CD1c-positive myeloid dendritic cell (primary cell): ENCODE measurements at regions not wholly inside any gene's neighbourhood (a gene's known extent, or its start where the extent isn't known, plus 50 kb on each side); places are given as distances from the start of the nearest gene placed in this dataset.

Source experiments
- DNase-seq: peaks from one replicate; pipeline ENCODE4 v3.0.0-alpha.2; 2016; ENCODE audit errors: extremely low spot score

DNA sequence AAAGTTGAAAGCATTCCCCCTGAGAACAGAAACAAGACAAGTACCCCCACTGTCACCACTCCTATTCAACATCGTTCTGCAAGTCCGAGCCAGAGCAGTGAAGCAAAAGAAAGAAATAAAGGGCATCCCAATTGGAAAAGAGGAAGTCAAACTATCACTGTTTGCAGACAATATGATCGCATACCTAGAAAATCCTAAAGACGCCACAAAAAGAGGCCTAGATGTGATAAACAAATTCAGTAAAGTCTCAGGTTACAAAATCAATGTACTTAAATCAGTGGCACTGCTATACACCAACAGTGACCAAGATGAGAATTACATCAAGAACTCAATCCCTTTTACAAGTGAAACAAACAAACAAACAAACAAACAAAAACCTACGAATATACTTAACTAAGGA is 87.7 kb upstream of the COCH start:
- DNase-seq, result no peak

DNA sequence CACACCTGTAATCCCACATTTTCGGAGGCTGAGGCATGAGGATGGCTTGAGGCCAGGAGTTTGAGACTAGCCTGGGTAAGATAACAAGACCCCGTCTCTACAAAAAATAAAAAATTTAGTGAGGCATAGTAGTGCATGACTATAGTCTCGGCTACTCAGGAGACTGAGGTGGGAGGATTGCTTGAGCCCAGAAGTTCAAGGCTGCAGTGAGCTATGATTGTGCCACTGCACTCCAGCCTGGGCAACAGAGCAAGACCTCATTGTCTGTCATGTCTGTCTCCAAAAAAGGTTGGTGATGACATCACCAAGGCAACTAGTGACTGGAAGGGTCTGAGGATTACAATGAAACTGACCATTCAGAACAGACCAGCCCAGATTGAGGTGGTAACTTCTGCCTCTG is 83.5 kb upstream of the COCH start:
- no peak for DNase-seq

DNA sequence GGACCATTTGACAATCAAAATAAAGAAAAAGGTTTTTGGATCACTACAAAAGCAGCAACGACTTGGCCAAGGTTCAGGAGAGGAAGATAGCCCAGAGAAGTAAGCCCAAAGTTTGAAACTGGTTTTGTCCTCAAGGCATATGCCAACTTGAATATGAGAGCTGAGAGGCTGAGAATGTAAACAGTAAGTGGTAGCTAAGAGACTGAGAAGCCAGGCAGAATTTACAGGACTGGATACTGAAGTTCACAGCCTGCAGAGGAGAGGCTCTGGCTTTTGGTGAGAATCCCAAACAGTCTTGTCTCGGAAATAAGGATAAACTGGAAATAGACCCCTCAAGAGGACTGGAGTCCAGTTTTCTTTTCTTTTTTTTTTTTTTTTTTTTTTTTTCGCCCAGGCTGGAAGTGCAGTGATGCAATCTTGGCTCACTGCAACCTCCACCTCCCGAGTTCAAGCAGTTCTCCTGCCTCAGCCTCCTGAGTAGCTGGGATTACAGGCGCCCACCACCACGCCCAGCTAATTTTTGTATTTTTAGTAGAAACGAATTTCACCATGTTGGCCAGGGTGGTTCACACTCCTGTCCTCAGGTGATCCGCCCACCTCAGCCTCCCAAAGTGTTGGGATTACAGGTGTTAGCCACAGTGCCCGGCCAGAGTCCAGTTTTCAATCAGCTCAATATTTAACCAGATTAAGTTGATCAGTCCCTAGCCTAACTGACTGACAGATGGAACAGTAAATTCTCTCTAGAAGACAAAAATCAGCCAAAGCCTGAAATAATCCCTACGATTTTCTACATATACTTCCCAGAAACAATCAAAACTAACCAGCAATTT is 82.6 kb upstream of the COCH start:
- no peak for DNase-seq

DNA sequence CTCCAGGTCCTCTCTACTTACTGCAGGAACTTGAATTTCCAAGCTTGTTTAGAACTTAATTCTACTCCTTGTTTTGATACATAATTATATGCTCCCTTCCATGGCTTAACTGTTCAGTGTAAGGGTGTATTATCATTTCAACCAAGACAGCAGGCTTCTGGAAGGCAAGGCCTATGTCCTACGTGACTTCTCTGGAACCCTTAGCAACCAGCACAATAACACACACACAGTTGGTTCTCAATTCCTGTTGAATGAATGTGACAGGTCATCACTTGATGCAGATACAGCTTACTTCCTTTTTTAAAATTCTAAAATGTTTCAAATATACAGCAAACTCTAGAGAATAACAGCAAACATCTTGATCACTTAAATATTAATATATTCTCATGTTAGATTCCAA is 77.7 kb upstream of the COCH start:
- peak; percentile 71 for DNase-seq

DNA sequence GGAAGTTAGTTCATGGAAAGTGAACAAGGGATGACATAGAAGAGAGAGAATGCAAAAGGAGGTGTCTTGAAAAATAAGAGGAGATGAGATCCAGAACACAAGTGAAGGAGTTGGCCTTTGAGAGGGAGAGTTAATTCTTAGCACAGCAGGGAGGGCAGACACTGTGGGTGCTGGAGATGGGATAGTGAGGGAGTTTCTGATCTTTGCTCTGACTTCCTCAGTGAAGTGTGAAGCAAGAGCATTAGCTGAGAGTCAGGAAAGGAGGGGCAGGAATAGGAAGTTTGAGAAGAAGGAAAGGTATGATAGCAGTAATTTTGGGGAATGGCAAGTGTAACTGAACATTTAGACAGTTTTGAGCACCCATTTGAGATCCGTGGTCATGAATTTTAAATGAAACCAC is 75.8 kb upstream of the COCH start:
- DNase-seq, result peak; percentile 20

DNA sequence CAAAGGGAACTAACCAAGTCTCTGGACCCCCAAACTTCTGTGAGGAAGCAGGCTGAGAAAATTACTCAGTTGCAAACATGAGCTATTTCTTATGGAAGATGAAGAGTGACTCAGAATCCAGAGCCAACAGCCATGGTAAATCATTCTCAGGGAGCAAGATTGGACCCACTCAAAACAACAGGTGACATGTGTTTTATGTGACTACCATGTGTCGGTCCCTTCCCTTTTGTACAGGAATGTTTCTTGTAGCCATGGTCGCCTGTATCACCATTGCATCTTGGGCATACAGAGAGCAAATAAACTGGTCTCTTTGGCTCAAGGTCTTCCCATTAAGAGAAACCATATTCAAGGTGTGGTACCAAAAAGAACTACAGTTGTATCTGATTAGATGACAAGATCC is 75.4 kb upstream of the COCH start:
- DNase-seq, result no peak

DNA sequence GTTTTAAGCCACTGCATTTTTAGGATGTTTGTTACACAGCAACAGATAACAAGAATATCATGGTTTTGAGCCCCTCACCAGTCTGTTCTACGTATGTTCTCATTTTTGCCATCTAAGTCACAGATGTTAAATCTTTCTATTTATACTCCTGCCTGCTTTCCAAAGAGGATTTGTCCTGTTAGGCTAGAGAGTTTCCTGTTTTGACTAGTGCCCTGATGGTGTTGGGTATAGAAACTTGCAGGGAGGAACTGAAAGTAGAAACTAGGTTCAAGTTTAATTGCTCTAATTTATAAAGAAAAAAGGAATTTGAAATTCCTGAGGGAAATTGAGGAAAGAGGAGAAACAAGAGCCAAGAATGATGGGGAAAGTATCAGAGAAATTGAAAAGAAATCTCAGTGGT is 74.4 kb upstream of the COCH start:
- peak; percentile 60 for DNase-seq

DNA sequence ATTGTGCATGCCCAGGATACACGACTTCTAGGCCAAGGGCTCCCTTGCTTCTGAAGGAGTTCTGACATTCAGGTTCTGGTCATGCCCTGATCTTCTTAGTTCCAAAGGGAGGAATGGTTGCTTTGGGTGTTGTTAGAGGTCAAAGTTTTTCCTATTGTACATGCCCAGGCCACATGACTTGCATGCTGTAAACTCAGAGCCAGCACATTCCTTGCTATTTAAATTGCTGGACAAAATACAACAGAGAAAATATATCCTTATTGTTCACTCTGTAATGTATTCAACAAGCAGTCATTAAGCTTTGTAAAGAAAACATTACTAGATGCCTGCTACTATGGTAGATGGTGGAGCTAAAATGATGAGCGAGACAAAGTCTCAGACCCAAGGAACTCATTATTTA is 71.2 kb upstream of the COCH start:
- DNase-seq, result no peak

DNA sequence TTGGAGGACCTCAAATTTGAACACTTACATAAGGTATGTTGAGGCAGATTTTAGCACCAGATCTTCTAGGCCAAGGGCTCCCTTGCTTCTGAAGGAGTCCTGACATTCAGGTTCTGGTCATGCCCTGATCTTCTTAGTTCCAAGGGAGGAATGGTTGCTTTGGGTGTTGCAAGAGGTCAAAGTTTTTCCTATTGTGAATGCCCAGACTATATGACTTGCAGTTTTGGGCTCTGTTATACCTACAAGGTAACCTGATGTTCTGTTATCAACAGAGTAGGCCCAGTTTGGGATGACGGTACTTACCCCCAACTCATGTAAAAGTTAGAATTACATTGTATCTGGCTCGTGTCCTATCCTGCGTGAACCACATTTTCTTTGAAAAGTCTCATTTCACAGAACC is 69.1 kb upstream of the COCH start:
- DNase-seq, result no peak

DNA sequence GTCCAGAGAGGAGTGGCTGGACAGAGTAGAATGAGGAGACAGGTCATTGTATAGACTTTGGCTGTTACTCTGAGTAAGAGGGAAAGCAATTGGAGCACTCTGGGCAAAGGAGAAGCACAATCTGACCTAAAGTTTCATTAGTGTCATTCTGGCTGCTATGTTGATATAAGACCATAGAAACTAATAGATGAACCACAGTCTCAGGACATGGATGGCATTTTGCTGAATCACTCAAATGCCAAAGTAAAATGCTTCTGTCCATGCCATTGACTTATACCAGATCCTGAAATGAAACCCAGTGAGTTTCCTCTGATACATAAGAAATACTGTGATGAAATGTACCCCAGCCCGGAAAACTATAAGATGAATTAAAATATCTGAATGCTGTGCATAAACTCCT is 65.8 kb upstream of the COCH start:
- no peak for DNase-seq

DNA sequence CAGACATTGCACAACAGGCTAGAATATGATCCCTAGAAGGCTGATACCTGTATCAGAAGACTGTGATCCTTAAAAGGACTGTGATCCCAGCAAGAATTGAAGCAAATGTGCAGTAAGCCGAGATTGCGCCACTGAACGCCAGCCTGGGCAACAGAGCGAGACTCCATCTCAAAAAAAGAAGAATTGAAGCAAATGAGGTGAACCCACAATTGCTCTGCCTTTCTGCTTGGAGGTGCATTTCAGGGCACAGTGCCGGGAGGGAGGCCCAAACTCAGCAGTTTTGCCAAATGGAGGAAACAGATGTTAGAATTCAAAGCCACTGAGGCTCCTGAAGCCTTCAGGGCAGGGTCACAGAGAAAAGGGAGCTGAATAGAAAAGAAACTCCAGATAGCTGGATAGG is 61.1 kb upstream of the COCH start:
- DNase-seq, result no peak

DNA sequence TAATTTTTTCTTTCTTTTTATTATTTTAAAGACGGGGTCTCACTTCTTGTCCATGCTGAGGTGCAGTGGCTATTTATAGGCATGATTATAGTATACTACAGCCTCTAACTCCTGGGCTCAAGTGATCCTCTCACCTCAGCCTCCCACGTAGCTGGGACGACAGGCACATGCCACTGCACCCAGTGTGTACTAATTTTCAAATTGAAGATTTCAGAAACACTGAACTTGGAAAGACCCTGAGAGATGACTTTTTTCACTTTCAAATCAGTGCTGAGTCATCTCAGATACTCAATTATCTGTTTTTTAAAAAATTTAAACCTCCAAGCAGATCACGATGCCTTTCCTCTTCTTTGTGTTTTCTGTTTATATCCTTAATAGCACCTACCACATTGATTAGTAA is 53.7 kb upstream of the COCH start:
- DNase-seq, result no peak

DNA sequence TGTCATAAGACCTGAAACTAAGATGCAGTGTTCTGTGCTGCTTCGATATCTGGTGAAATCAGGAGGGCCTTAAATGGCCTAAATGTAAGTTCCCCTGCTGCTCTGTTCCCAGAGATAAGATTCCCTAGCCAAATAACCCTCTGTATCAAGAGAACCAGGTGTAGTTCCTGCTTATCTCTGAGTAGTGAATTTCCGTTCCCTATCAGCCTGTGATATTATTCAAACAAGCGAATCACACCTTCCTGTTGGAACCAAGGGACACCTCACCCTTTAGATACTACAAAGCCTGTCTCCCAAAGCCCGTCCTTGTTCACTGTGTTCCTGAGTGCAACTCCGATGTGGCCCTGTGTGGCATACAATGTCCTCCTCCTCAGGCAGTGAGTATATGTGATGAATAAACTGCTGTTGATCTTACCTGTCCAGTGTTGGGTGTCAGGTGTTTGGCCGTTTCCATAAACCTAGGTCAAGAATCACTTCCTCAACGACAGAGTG is 52.2 kb upstream of the COCH start:
- no peak for DNase-seq
